Embryonic facial prominence (tissue), 1 donor: ENCODE measurements at regions not wholly inside any gene's neighbourhood (a gene's known extent, or its start where the extent isn't known, plus 50 kb on each side); places are given as distances from the start of the nearest gene placed in this dataset.

Experiments used
- DNase-seq: peaks from one replicate; pipeline ENCODE4 v3.0.0-alpha.2; 2016; ENCODE audit errors: extremely low spot score

- no peak for DNase-seq
Measured at GRCh38 chr10:125514206-125515162, 168.5 kb downstream of the TEX36 start.

- DNase-seq = no peak
Measured at GRCh38 chr10:125513429-125514182, 169.4 kb downstream of the TEX36 start.

GRCh38 chr10:125510998-125511397 lies 172.0 kb downstream of the TEX36 start:
- no peak for DNase-seq

- DNase-seq = no peak
Measured at GRCh38 chr10:125505648-125506047, 177.3 kb downstream of the TEX36 start.

GRCh38 chr10:125502276-125502675 lies 180.7 kb downstream of the TEX36 start:
- no peak for DNase-seq

GRCh38 chr10:125495386-125495785 lies 187.6 kb downstream of the TEX36 start:
- no peak for DNase-seq

GRCh38 chr10:125494651-125495239 lies 188.2 kb downstream of the TEX36 start:
- no peak for DNase-seq

GRCh38 chr10:125491381-125491780 lies 191.6 kb downstream of the TEX36 start:
- DNase-seq = no peak

- DNase-seq = no peak
Measured at GRCh38 chr10:125489731-125490130, 193.2 kb downstream of the TEX36 start.

GRCh38 chr10:125485665-125486064 lies 197.3 kb downstream of the TEX36 start:
- DNase-seq = no peak

- DNase-seq = no peak
Measured at GRCh38 chr10:125484035-125484732, 198.8 kb downstream of the TEX36 start.

- DNase-seq = no peak
Measured at GRCh38 chr10:125482637-125483036, 200.3 kb downstream of the TEX36 start.

GRCh38 chr10:125482108-125482507 lies 200.9 kb downstream of the TEX36 start:
- no peak for DNase-seq

- DNase-seq = no peak
Measured at GRCh38 chr10:125479059-125479458, 203.9 kb downstream of the TEX36 start.

GRCh38 chr10:125475815-125476214 lies 207.1 kb downstream of the TEX36 start:
- DNase-seq = no peak

- no peak for DNase-seq
Measured at GRCh38 chr10:125473143-125473793, 209.7 kb downstream of the TEX36 start.

GRCh38 chr10:125472010-125472607 lies 210.9 kb downstream of the TEX36 start:
- no peak for DNase-seq

GRCh38 chr10:125468278-125468677 lies 214.7 kb downstream of the TEX36 start:
- no peak for DNase-seq

- no peak for DNase-seq
Measured at GRCh38 chr10:125466685-125467084, 216.3 kb downstream of the TEX36 start.

GRCh38 chr10:125462845-125463244 lies 220.1 kb downstream of the TEX36 start:
- no peak for DNase-seq

- no peak for DNase-seq
Measured at GRCh38 chr10:125460326-125460725, 222.6 kb downstream of the TEX36 start.
